Glutamatergic neuron (in vitro differentiated cells): ENCODE measurements at regions not wholly inside any gene's neighbourhood (a gene's known extent, or its start where the extent isn't known, plus 50 kb on each side); places are given as distances from the start of the nearest gene placed in this dataset.

Experiments
- DNase-seq: peaks from one replicate; pipeline ENCODE4 v3.0.0; 2022
- H3K27ac Mint-ChIP-seq: one replicate; pipeline ENCODE4 v1.8.0; 2020; ENCODE audit warnings: mild to moderate bottlenecking, mixed read lengths, inconsistent platforms; ENCODE audit not compliant: unreplicated experiment
- H3K27me3 Mint-ChIP-seq: one replicate; pipeline ENCODE4 v1.8.0; 2020; ENCODE audit warnings: mild to moderate bottlenecking, moderate library complexity, mixed read lengths, inconsistent platforms; ENCODE audit not compliant: unreplicated experiment
- H3K36me3 Mint-ChIP-seq: one replicate; pipeline ENCODE4 v1.8.0; 2020; ENCODE audit warnings: mild to moderate bottlenecking, mixed read lengths, inconsistent platforms; ENCODE audit not compliant: unreplicated experiment
- H3K4me1 Mint-ChIP-seq: one replicate; pipeline ENCODE4 v1.8.0; 2020; ENCODE audit warnings: mild to moderate bottlenecking, low read depth, mixed read lengths, inconsistent platforms; ENCODE audit not compliant: unreplicated experiment
- H3K4me3 Mint-ChIP-seq: one replicate; pipeline ENCODE4 v1.8.0; 2020; ENCODE audit warnings: mild to moderate bottlenecking, mixed read lengths, inconsistent platforms; ENCODE audit not compliant: unreplicated experiment
- H3K9me3 Mint-ChIP-seq: one replicate; pipeline ENCODE4 v1.8.0; 2020; ENCODE audit warnings: mild to moderate bottlenecking, moderate library complexity, mixed read lengths, inconsistent platforms; ENCODE audit not compliant: unreplicated experiment
- CTCF ChIP-seq: fragments of 200-600 bp; sonication (generic); IDR thresholded peaks from one replicate; pipeline ENCODE4 v1.5.0; 2021; ENCODE audit not compliant: partially characterized antibody, unreplicated experiment

DNA sequence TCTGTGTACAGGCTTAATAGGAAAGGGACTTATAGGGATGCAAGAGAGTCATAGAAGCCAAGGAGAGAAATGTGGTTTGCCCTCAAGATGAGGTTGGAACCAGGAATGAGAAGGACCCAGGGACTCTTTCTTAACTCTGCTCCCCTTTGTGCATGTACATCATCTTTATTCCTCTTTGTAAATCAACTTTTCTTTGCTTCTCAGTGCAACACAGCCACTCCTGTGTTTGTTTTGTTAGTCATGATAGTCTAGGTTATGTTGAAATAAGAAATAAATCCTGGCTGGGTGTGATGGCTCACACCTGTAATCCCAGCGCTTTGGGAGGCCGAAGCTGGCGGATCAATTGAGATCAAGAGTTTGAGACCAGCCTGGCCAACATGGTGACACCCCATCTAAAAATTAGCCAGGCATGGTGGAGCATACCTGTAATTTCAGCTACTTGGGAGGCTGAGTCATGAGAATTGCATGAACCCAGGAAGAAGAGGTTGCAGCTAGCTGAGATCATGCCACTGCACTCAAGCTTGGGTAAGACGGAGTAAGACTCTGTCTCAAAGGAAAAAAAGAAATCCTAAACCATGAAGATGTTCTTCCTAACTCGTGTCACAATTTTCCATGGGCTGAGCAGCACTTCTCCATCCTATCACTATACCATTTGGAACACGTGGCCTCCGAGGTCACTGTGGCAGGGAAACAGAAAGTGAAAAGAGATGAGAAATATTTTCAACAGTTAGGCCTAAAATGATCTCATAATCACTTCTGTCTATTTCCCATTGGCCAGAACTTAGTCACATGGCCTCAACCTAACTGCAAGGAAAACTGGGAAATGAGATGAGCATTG is 73.0 kb upstream of the TMEM17 start:
- no peaks in the 10 kb centered on the region for H3K36me3 Mint-ChIP-seq
- no peaks in the 10 kb centered on the region for H3K4me1 Mint-ChIP-seq
- no peak overlapping the region for H3K4me3 Mint-ChIP-seq
- no peak for DNase-seq
- TF ChIP-seq CTCF = no peak
- H3K27ac Mint-ChIP-seq = no peak overlapping the region
- H3K9me3 Mint-ChIP-seq = no peaks in the 10 kb centered on the region
- no peaks in the 10 kb centered on the region for H3K27me3 Mint-ChIP-seq

- no peak for DNase-seq
- Mint-ChIP-seq H3K27me3 (no peaks in the 10 kb centered on the region), H3K4me1 (no peaks in the 10 kb centered on the region), H3K27ac (no peak overlapping the region), H3K4me3 (no peak overlapping the region), H3K9me3 (no peaks in the 10 kb centered on the region), H3K36me3 (no peaks in the 10 kb centered on the region)
- no peak for TF ChIP-seq CTCF
Observed at GRCh38 chr2:62577994-62578781, 72.2 kb upstream of the TMEM17 start.

DNA sequence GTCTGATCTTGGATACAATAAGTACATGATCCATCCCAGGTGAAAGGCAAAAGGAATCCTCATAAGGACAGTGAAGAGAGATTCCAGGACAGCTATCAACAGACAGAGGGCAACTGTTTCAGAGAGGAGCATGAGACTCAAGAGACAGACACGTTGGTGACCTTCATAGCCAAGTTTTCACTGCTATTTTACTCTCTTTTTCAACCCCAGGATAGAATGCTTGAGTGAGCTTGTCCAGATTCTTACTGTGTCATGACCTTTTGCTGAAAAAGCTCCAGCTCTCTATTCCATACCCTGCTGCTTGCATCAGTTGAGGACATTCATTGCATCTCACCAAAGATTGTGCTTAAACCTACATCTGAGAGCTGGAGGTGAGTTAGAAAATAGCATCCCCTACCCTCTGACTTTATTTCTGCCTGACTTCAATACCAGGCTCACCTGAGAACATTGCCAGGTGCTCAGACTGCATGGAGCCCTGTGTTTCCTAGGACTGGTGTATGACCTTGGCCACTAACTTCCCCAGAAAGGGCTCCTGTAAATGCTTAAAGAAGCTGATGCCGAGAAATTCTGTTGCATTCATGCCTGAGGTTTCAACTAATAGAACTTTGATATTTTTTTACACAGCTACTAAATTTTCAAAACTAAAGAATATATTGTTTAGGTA is 70.4 kb upstream of the TMEM17 start:
- no peak overlapping the region for H3K4me3 Mint-ChIP-seq
- TF ChIP-seq CTCF = no peak
- no peaks in the 10 kb centered on the region for H3K27me3 Mint-ChIP-seq
- H3K9me3 Mint-ChIP-seq = no peaks in the 10 kb centered on the region
- no peak for DNase-seq
- H3K36me3 Mint-ChIP-seq = no peaks in the 10 kb centered on the region
- H3K4me1 Mint-ChIP-seq = no peaks in the 10 kb centered on the region
- H3K27ac Mint-ChIP-seq = no peak overlapping the region

DNA sequence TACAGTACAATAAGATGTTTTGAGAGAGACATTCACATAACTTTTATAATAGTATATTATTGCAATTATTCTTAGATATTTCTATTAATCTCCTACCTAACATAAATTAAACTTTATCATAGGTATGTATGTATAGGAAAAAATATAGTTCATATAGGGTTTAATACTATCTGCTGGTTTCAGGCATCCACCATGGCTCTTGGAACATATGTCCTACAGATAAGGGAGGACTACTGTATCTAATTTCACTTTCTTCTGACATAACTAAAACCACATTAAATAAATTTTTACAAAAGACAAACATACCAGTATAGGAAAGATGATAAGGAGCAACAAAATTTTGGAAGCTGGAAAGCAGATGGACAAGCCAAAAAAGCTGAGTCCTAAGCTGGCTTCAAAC is 67.9 kb upstream of the TMEM17 start:
- TF ChIP-seq CTCF = no peak

More for the DNA sequence above, 67.9 kb upstream of the TMEM17 start:
- Mint-ChIP-seq H3K27ac (no peak overlapping the region), H3K4me3 (no peak overlapping the region), H3K36me3 (no peaks in the 10 kb centered on the region), H3K9me3 (no peaks in the 10 kb centered on the region), H3K27me3 (peaks cover 1% of the 10 kb centered on the region), H3K4me1 (no peaks in the 10 kb centered on the region)
- DNase-seq = no peak
